ENCODE measurements at regions not wholly inside any gene's neighbourhood (a gene's known extent, or its start where the extent isn't known, plus 50 kb on each side); places are given as distances from the start of the nearest gene placed in this dataset.

DNA sequence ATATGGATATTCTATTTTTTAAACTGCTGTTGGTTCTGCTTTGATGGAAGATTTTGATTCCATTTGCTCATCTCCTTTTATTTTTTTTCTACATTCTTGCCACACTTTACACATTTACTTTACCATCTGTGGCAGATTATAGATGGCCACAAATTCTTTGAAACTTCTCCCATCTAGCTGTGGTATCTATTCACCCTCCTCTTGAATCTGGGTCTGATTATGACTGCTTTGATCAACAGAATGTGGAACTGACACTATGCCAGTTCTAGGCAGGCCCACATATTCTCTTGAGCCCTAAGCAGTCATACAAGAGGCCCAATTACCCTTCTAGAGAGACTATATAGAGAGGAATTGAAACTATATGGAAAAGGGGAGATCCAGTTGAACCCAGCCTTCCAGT is 439.0 kb upstream of the PTGER4 start:
- TF ChIP-seq, protein P1, sequence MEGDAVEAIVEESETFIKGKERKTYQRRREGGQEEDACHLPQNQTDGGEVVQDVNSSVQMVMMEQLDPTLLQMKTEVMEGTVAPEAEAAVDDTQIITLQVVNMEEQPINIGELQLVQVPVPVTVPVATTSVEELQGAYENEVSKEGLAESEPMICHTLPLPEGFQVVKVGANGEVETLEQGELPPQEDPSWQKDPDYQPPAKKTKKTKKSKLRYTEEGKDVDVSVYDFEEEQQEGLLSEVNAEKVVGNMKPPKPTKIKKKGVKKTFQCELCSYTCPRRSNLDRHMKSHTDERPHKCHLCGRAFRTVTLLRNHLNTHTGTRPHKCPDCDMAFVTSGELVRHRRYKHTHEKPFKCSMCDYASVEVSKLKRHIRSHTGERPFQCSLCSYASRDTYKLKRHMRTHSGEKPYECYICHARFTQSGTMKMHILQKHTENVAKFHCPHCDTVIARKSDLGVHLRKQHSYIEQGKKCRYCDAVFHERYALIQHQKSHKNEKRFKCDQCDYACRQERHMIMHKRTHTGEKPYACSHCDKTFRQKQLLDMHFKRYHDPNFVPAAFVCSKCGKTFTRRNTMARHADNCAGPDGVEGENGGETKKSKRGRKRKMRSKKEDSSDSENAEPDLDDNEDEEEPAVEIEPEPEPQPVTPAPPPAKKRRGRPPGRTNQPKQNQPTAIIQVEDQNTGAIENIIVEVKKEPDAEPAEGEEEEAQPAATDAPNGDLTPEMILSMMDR (conservative IDR thresholded peaks at IDR 0.05; ENCODE audit: low read depth, low read length): no peak
- TF ChIP-seq EZH2 (IDR thresholded peaks at IDR 0.05; ENCODE audit: borderline replicate concordance, low read depth, low read length, poor library complexity, severe bottlenecking): no peak

Data from A673 (cell line).